ENCODE measurements at regions not wholly inside any gene's neighbourhood (a gene's known extent, or its start where the extent isn't known, plus 50 kb on each side); places are given as distances from the start of the nearest gene placed in this dataset.

- in situ Hi-C loops (cut with HindIII; ENCODE audit: low sequenced_read_pairs) = no loop called here
- no peak overlapping the region for H3K4me3 ChIP-seq (ENCODE audit: low read depth, low read length)
- peak; percentile 38 for TF ChIP-seq CTCF (IDR thresholded peaks at IDR 0.05; ENCODE audit: low read depth, low read length, missing control alignments)
- peak; percentile 90 for DNase-seq (ENCODE audit: low read depth)
Observed at GRCh38 chr12:66066137-66066928, 64.2 kb downstream of the LLPH start.

GRCh38 chr12:66065641-66066136 lies 64.9 kb downstream of the LLPH start:
- TF ChIP-seq CTCF (IDR thresholded peaks at IDR 0.05; ENCODE audit: low read depth, low read length, missing control alignments) = no peak
- DNase-seq (ENCODE audit: low read depth) = peak; percentile 53
- no peak overlapping the region for H3K4me3 ChIP-seq (ENCODE audit: low read depth, low read length)
- in situ Hi-C loops (cut with HindIII; ENCODE audit: low sequenced_read_pairs) = no loop called here

- in situ Hi-C loops (cut with HindIII; ENCODE audit: low sequenced_read_pairs) = no loop called here
- no peak for DNase-seq (ENCODE audit: low read depth)
- no peak overlapping the region for H3K4me3 ChIP-seq (ENCODE audit: low read depth, low read length)
Observed at GRCh38 chr12:66065150-66065549, 65.4 kb downstream of the LLPH start.

GRCh38 chr12:66063916-66064315 lies 66.6 kb downstream of the LLPH start:
- in situ Hi-C loops (cut with HindIII; ENCODE audit: low sequenced_read_pairs) = no loop called here
- H3K4me3 ChIP-seq (ENCODE audit: low read depth, low read length) = no peak overlapping the region
- no peak for TF ChIP-seq CTCF (IDR thresholded peaks at IDR 0.05; ENCODE audit: low read depth, low read length, missing control alignments)
- no peak for DNase-seq (ENCODE audit: low read depth)

More at GRCh38 chr12:66065150-66065549, 65.4 kb downstream of the LLPH start:
- TF ChIP-seq CTCF (IDR thresholded peaks at IDR 0.05; ENCODE audit: low read depth, low read length, missing control alignments) = no peak

- in situ Hi-C loops (cut with HindIII; ENCODE audit: low sequenced_read_pairs) = no loop called here
- TF ChIP-seq CTCF (IDR thresholded peaks at IDR 0.05; ENCODE audit: low read depth, low read length, missing control alignments) = no peak
- no peak for DNase-seq (ENCODE audit: low read depth)
- no peak overlapping the region for H3K4me3 ChIP-seq (ENCODE audit: low read depth, low read length)
Observed at GRCh38 chr12:66062290-66062625, 68.3 kb downstream of the LLPH start.

- no peak for TF ChIP-seq CTCF (IDR thresholded peaks at IDR 0.05; ENCODE audit: low read depth, low read length, missing control alignments)
- H3K4me3 ChIP-seq (ENCODE audit: low read depth, low read length) = no peak overlapping the region
- DNase-seq (ENCODE audit: low read depth) = no peak
- in situ Hi-C loops (cut with HindIII; ENCODE audit: low sequenced_read_pairs) = no loop called here
Observed at GRCh38 chr12:66061557-66062289, 68.8 kb downstream of the LLPH start.

Data from astrocyte of the cerebellum (primary cell).